Trophoblast cell (in vitro differentiated cells and primary cell): ENCODE measurements at regions not wholly inside any gene's neighbourhood (a gene's known extent, or its start where the extent isn't known, plus 50 kb on each side); places are given as distances from the start of the nearest gene placed in this dataset.

Experiments used
- DNase-seq, 2 donors: peaks; one replicate each; pipeline ENCODE4 v3.0.0-alpha.2; 2016
- H2AFZ ChIP-seq: 2 replicates; pipeline ENCODE4 v1.6.1; 2013; ENCODE audit warnings: low read length, moderate library complexity, mild to moderate bottlenecking; ENCODE audit not compliant: insufficient read depth, poor library complexity
- H2AK5ac ChIP-seq: 2 replicates; pipeline ENCODE4 v1.6.1; 2013; ENCODE audit warnings: mild to moderate bottlenecking, low read length
- H2BK120ac ChIP-seq: 2 replicates; pipeline ENCODE4 v1.6.1; 2013; ENCODE audit warnings: low read length, mild to moderate bottlenecking, moderate library complexity; ENCODE audit not compliant: insufficient read depth, poor library complexity
- H2BK12ac ChIP-seq: 2 replicates; pipeline ENCODE4 v1.6.1; 2013; ENCODE audit warnings: mild to moderate bottlenecking, low read length, moderate library complexity
- H2BK5ac ChIP-seq: 2 replicates; pipeline ENCODE4 v1.6.1; 2013; ENCODE audit warnings: low read length, low read depth, moderate library complexity, mild to moderate bottlenecking; ENCODE audit not compliant: poor library complexity
- H3K14ac ChIP-seq: 2 replicates; pipeline ENCODE4 v1.6.1; 2013; ENCODE audit warnings: mild to moderate bottlenecking, low read length
- H3K18ac ChIP-seq: 2 replicates; pipeline ENCODE4 v1.6.1; 2013; ENCODE audit warnings: mild to moderate bottlenecking, low read length
- H3K23ac ChIP-seq: 2 replicates; pipeline ENCODE4 v1.6.1; 2013; ENCODE audit warnings: low read length
- H3K27ac ChIP-seq: 2 replicates; pipeline ENCODE4 v1.5.1; 2013; ENCODE audit warnings: low read depth, mild to moderate bottlenecking, inconsistent platforms, low read length, moderate library complexity
- H3K27me3 ChIP-seq: 2 replicates; pipeline ENCODE4 v1.6.1; 2013; ENCODE audit warnings: inconsistent platforms, mild to moderate bottlenecking, low read length, moderate library complexity; ENCODE audit not compliant: insufficient read depth
- H3K36me3 ChIP-seq, 2 experiments: 1 replicate in 1 of 2; 2 replicates in 1 of 2; pipeline ENCODE4 v1.6.1; 2013; ENCODE audit warnings: low read length in 2 of 2, mild to moderate bottlenecking in 2 of 2, moderate library complexity in 1 of 2; ENCODE audit not compliant: insufficient read depth in 2 of 2, control insufficient read depth in 1 of 2
- H3K4ac ChIP-seq: 2 replicates; pipeline ENCODE4 v1.6.1; 2013; ENCODE audit warnings: low read depth, mild to moderate bottlenecking, low read length, moderate library complexity
- H3K4me1 ChIP-seq, 2 experiments: 1 replicate in 1 of 2; 2 replicates in 1 of 2; pipeline ENCODE4 v1.6.1; 2013; ENCODE audit warnings: low read length in 2 of 2, mild to moderate bottlenecking in 2 of 2, moderate library complexity in 1 of 2; ENCODE audit not compliant: insufficient read depth in 2 of 2, control insufficient read depth in 1 of 2
- H3K4me2 ChIP-seq: 2 replicates; pipeline ENCODE4 v1.6.1; 2013; ENCODE audit warnings: inconsistent platforms, mild to moderate bottlenecking, low read length, moderate library complexity
- H3K4me3 ChIP-seq: 2 replicates; pipeline ENCODE4 v1.5.1; 2013; ENCODE audit warnings: mild to moderate bottlenecking, low read depth, low read length, inconsistent platforms
- H3K79me1 ChIP-seq: one replicate; pipeline ENCODE4 v1.6.1; 2013; ENCODE audit warnings: low read length
- H3K79me2 ChIP-seq: 2 replicates; pipeline ENCODE4 v1.6.1; 2013; ENCODE audit warnings: low read length, mild to moderate bottlenecking; ENCODE audit not compliant: control insufficient read depth, insufficient read depth, poor library complexity
- H3K9ac ChIP-seq: 2 replicates; pipeline ENCODE4 v1.6.1; 2013; ENCODE audit warnings: mild to moderate bottlenecking, low read length
- H3K9me3 ChIP-seq: 2 replicates; pipeline ENCODE4 v1.6.1; 2013; ENCODE audit warnings: low read depth, mild to moderate bottlenecking, control low read depth, inconsistent platforms, low read length; ENCODE audit not compliant: insufficient read depth
- H4K12ac ChIP-seq: 2 replicates; pipeline ENCODE4 v1.6.1; 2013; ENCODE audit warnings: low read depth, mild to moderate bottlenecking, low read length, moderate library complexity
- H4K8ac ChIP-seq: 2 replicates; pipeline ENCODE4 v1.6.1; 2013; ENCODE audit warnings: low read depth, mild to moderate bottlenecking, low read length, moderate library complexity
- H4K91ac ChIP-seq: one replicate; pipeline ENCODE4 v1.6.1; 2013; ENCODE audit warnings: low read depth, mild to moderate bottlenecking, low read length, moderate library complexity
- WGBS: extraction: QIAGEN DNeasy Blood & Tissue Kit; methylation state at CpG from one replicate; pipeline ENCODE4 v1.1.7; 2013; ENCODE audit warnings: missing lambda C conversion rate; ENCODE audit not compliant: insufficient read length, insufficient coverage; ENCODE audit errors: extremely low coverage; 5-methylcytosine and 5-hydroxymethylcytosine counted together

DNA sequence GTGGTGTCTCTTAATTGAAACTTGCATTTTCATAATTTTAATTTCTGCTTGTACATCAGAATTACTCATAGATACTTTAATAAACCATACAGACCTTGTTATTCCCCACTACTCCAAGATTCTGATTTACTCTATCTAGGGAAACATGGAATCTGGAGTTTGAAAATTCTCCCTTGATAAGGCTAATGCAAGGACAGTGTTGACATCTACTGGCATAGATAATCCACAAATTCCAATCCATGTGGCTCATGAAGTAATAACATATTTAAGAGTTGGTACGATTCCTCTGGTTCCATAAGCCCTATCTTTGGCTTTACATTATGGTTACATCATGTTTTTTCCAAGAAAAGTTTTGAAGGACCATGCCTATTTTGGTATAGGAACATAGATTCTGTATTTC, 759.2 kb downstream of the TLR4 start:
- no CpG with 5 or more reads among the region's 1 CpG for WGBS
- H3K79me1 ChIP-seq, result no peaks in the 10 kb centered on the region

DNA sequence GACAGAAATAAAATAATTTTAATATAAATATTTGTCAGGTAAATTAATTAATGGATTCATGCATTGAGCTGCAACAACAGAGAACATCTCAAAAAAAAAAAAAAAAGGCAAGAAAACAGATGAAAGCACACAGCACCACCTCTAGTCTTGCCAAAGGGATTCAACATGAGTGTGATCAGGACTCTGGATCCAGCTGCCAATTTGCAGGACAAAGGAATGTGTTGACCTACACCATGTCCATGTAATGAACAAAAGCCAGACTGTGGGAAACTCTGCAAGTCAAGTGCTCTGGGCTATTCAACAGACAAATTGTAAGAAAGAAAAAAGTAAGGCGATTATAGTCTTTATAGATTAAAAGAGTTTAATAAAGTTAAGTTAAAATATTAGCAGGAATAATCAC, 769.3 kb downstream of the TLR4 start:
- Histone ChIP-seq H3K9ac (no peak overlapping the region), H4K12ac (no peak overlapping the region), H2BK5ac (no peak overlapping the region), H3K23ac (no peak overlapping the region), H3K4ac (no peak overlapping the region), H3K4me3 (no peak overlapping the region), H3K27ac (no peak overlapping the region), H3K79me2 (no peaks in the 10 kb centered on the region), H3K27me3 (no peaks in the 10 kb centered on the region), H3K14ac (no peak overlapping the region), H3K79me1 (no peaks in the 10 kb centered on the region), H3K4me2 (no peak overlapping the region), H3K9me3 (no peaks in the 10 kb centered on the region), H2BK12ac (no peak overlapping the region), H2BK120ac (no peak overlapping the region), H4K8ac (no peak overlapping the region), H2AK5ac (no peak overlapping the region), H3K18ac (no peak overlapping the region), H2AFZ (no peak overlapping the region), H3K4me1 (no peaks in the 10 kb centered on the region), H4K91ac (no peak overlapping the region), H3K36me3 (no peaks in the 10 kb centered on the region)
- 100% methylated on average over 1 of the region's 1 CpG for WGBS
- DNase-seq, result no peak

More for the DNA sequence above, 759.2 kb downstream of the TLR4 start:
- no peak overlapping the region for H2AFZ ChIP-seq
- H3K4me1 ChIP-seq, result no peaks in the 10 kb centered on the region
- H3K18ac ChIP-seq, result no peak overlapping the region
- H4K8ac ChIP-seq, result no peak overlapping the region
- no peak overlapping the region for H3K27ac ChIP-seq
- H2BK5ac ChIP-seq, result no peak overlapping the region
- H3K23ac ChIP-seq, result no peak overlapping the region
- no peak overlapping the region for H2BK120ac ChIP-seq
- H3K36me3 ChIP-seq, result no peaks in the 10 kb centered on the region
- no peak overlapping the region for H4K91ac ChIP-seq
- H2AK5ac ChIP-seq, result no peak overlapping the region
- no peak for DNase-seq
- H3K9ac ChIP-seq, result no peak overlapping the region
- H3K27me3 ChIP-seq, result no peaks in the 10 kb centered on the region
- no peaks in the 10 kb centered on the region for H3K9me3 ChIP-seq
- H2BK12ac ChIP-seq, result no peak overlapping the region
- H3K14ac ChIP-seq, result no peak overlapping the region
- H4K12ac ChIP-seq, result no peak overlapping the region
- no peak overlapping the region for H3K4ac ChIP-seq
- no peak overlapping the region for H3K4me3 ChIP-seq
- H3K79me2 ChIP-seq, result no peaks in the 10 kb centered on the region
- no peak overlapping the region for H3K4me2 ChIP-seq

DNA sequence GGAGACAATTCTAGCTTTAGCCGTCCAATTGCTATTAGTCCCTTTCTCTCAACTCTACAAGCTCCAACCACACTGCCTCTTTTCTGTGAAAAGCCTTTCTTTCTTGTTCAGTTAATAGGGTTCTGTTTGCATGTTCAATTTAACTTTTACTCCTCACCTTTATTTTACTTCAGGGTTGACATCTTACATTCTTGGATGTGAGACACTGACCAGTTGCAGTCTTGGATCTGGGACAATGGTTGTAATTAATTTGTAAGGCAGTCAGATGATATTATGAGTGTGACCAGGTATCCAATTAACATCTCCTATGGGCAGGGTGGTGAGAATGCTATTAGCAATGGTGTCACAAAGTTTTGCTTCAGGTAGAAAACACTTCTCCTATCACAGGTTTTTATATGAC, 774.5 kb downstream of the TLR4 start:
- H3K23ac ChIP-seq, result no peak overlapping the region
- WGBS, result no CpG with 5 or more reads among the region's 1 CpG
- H3K9ac ChIP-seq, result no peak overlapping the region

DNA sequence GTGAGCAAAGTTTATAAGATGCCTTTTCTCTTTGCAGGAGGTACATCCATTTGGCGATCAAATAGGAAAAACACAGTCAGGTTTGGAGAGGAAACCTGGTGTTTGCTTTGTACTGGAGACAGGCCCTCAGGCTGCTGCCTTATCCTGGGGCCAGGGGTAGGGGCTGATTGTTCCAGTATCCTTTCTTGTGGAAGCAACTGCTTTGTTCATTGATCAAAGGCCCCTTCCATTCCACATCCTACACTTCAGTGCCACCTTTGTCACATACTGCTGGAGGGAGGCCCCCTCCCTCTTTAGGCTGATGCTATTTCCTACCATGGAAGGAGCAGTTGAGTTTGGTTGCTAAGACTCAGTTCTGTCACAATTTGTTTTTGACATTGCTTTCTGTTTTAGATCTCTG, 778.1 kb downstream of the TLR4 start:
- H2AFZ ChIP-seq, result no peak overlapping the region
- H3K9me3 ChIP-seq, result no peaks in the 10 kb centered on the region
- H3K4ac ChIP-seq, result no peak overlapping the region
- H3K27me3 ChIP-seq, result no peaks in the 10 kb centered on the region
- no peak overlapping the region for H3K9ac ChIP-seq
- no peaks in the 10 kb centered on the region for H3K79me1 ChIP-seq
- no peak overlapping the region for H3K4me2 ChIP-seq
- H3K4me1 ChIP-seq, result no peaks in the 10 kb centered on the region
- H3K27ac ChIP-seq, result no peak overlapping the region
- H3K4me3 ChIP-seq, result no peak overlapping the region
- H3K79me2 ChIP-seq, result no peaks in the 10 kb centered on the region
- H3K36me3 ChIP-seq, result no peaks in the 10 kb centered on the region
- H2BK12ac ChIP-seq, result no peak overlapping the region
- no peak overlapping the region for H3K23ac ChIP-seq
- WGBS, result no CpG with 5 or more reads among the region's 1 CpG
- H2BK120ac ChIP-seq, result no peak overlapping the region
- no peak for DNase-seq
- no peak overlapping the region for H4K12ac ChIP-seq
- H4K91ac ChIP-seq, result no peak overlapping the region
- H4K8ac ChIP-seq, result no peak overlapping the region
- no peak overlapping the region for H3K18ac ChIP-seq
- H2AK5ac ChIP-seq, result no peak overlapping the region
- H2BK5ac ChIP-seq, result no peak overlapping the region
- no peak overlapping the region for H3K14ac ChIP-seq

More for the DNA sequence above, 774.5 kb downstream of the TLR4 start:
- Histone ChIP-seq H3K14ac (no peak overlapping the region), H4K91ac (no peak overlapping the region), H4K8ac (no peak overlapping the region), H3K4me3 (no peak overlapping the region), H3K4ac (no peak overlapping the region), H2AFZ (no peak overlapping the region), H2BK5ac (no peak overlapping the region), H3K27ac (no peak overlapping the region), H3K9me3 (no peaks in the 10 kb centered on the region), H3K36me3 (no peaks in the 10 kb centered on the region), H3K18ac (no peak overlapping the region), H3K79me2 (no peaks in the 10 kb centered on the region), H3K27me3 (no peaks in the 10 kb centered on the region), H2BK120ac (no peak overlapping the region), H3K4me2 (no peak overlapping the region), H2BK12ac (no peak overlapping the region), H4K12ac (no peak overlapping the region), H2AK5ac (no peak overlapping the region), H3K4me1 (no peaks in the 10 kb centered on the region), H3K79me1 (no peaks in the 10 kb centered on the region)
- DNase-seq, result no peak
